ENCODE measurements at regions not wholly inside any gene's neighbourhood (a gene's known extent, or its start where the extent isn't known, plus 50 kb on each side); places are given as distances from the start of the nearest gene placed in this dataset.

- no peak for TF ChIP-seq POLR2A (IDR thresholded peaks at IDR 0.05)
- no peak for TF ChIP-seq CTCF (IDR thresholded peaks at IDR 0.05)
Measured at GRCh38 chr21:18151046-18151445, 93.6 kb upstream of the CHODL start.

Measured in Peyer's patch (tissue), 4 donors.